A673 (cell line): ENCODE measurements at regions not wholly inside any gene's neighbourhood (a gene's known extent, or its start where the extent isn't known, plus 50 kb on each side); places are given as distances from the start of the nearest gene placed in this dataset.

Experiments
- BruUV-seq: library from RNA; stranded (reverse); fragments of 400-500 nt; replicated peaks from 2 replicates; lab custom pipeline; 2021; lab: Mats Ljungman, UMichigan
- CTCF ChIA-PET: fragments of 300-600 bp; sonication (Branson Sonifier 250); formaldehyde crosslinking; loops from one replicate; lab custom pipeline; 2022; ENCODE audit warnings: antibody characterized with exemption; lab: Charles Lee
- POLR2A ChIA-PET: fragments of 300-600 bp; sonication (Branson Sonifier 250); formaldehyde crosslinking; loops from one replicate; lab custom pipeline; 2022; ENCODE audit warnings: antibody characterized with exemption; ENCODE audit not compliant: low non-redundant PET; lab: Charles Lee
- DNase-seq: peaks from one replicate; pipeline ENCODE4 v3.0.0-alpha.2; 2015; ENCODE audit warnings: low spot score
- H3K27ac ChIP-seq: fragments of 200-600 bp; sonication (generic); 2 replicates; pipeline ENCODE4 v1.5.1; 2016; ENCODE audit warnings: mixed run types, low read depth, mild to moderate bottlenecking, mixed read lengths, antibody characterized with exemption, low read length; ENCODE audit not compliant: poor library complexity, severe bottlenecking
- H3K27me3 ChIP-seq: fragments of 200-600 bp; sonication (generic); replicated peaks from 2 replicates; pipeline ENCODE4 v1.6.1; 2017; ENCODE audit warnings: mixed run types, low read depth, mild to moderate bottlenecking, mixed read lengths, antibody characterized with exemption, low read length; ENCODE audit not compliant: insufficient read depth, poor library complexity
- H3K36me3 ChIP-seq: fragments of 200-600 bp; sonication (generic); 2 replicates; pipeline ENCODE4 v1.6.1; 2016; ENCODE audit warnings: mixed run types, mild to moderate bottlenecking, mixed read lengths, antibody characterized with exemption, low read length; ENCODE audit not compliant: insufficient read depth, poor library complexity, severe bottlenecking
- H3K4me1 ChIP-seq: fragments of 200-600 bp; sonication (generic); 2 replicates; pipeline ENCODE4 v1.6.1; 2017; ENCODE audit warnings: mixed run types, mild to moderate bottlenecking, mixed read lengths, antibody characterized with exemption, low read length; ENCODE audit not compliant: insufficient read depth, poor library complexity, severe bottlenecking
- H3K4me3 ChIP-seq: fragments of 200-600 bp; sonication (generic); 2 replicates; pipeline ENCODE4 v1.5.1; 2016; ENCODE audit warnings: low read depth, mixed run types, mild to moderate bottlenecking, mixed read lengths, low read length; ENCODE audit not compliant: poor library complexity, severe bottlenecking
- H3K9me3 ChIP-seq: fragments of 200-600 bp; sonication (generic); 2 replicates; pipeline ENCODE4 v1.6.1; 2016; ENCODE audit warnings: mixed run types, low read depth, mild to moderate bottlenecking, mixed read lengths, antibody characterized with exemption, low read length; ENCODE audit not compliant: poor library complexity, severe bottlenecking
- EZH2 ChIP-seq: fragments of 200-600 bp; sonication (generic); IDR thresholded peaks from 2 replicates; pipeline ENCODE4 v1.6.1; 2017; ENCODE audit warnings: borderline replicate concordance, low read depth, mild to moderate bottlenecking, mixed read lengths, antibody characterized with exemption, low read length; ENCODE audit not compliant: poor library complexity, severe bottlenecking
- intact Hi-C: fragments of 100-400 bp; cut with micrococcal nuclease; formaldehyde crosslinking; loops from one replicate; pipeline ENCODE4 v1.10.0; 2022; ENCODE audit not compliant: unreplicated experiment
- TF ChIP-seq, protein P1 (sequence below): fragments of 300-800, 200-600 bp; sonication (generic); conservative IDR thresholded peaks from 2 replicates; pipeline ENCODE4 v1.5.1; 2017; ENCODE audit warnings: low read depth, mild to moderate bottlenecking, antibody characterized with exemption, low read length, moderate library complexity, mixed read lengths

DNA sequence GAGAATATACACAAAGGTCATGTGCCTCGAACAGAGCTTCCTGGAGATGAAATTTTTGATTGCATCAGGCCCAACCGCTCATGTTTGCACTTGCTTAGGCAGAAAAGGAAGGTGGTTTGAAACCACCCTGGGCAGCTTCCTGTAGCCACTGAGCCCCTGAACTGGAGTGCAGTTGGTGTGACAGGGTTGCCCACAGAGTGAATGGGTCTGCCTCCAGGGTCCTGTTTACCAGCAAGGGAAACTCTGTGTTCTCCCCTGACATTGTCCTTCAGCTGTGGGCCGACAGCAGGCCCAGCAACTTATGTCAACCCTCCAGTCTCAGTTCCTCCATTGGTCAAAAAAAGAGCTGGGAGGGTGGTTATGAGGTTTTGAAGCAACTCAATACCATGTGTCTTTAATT lies 289.6 kb downstream of the KIF4B start:
- no peaks in the 10 kb centered on the region for H3K27me3 ChIP-seq
- TF ChIP-seq EZH2: no peak
- TF ChIP-seq, protein P1, sequence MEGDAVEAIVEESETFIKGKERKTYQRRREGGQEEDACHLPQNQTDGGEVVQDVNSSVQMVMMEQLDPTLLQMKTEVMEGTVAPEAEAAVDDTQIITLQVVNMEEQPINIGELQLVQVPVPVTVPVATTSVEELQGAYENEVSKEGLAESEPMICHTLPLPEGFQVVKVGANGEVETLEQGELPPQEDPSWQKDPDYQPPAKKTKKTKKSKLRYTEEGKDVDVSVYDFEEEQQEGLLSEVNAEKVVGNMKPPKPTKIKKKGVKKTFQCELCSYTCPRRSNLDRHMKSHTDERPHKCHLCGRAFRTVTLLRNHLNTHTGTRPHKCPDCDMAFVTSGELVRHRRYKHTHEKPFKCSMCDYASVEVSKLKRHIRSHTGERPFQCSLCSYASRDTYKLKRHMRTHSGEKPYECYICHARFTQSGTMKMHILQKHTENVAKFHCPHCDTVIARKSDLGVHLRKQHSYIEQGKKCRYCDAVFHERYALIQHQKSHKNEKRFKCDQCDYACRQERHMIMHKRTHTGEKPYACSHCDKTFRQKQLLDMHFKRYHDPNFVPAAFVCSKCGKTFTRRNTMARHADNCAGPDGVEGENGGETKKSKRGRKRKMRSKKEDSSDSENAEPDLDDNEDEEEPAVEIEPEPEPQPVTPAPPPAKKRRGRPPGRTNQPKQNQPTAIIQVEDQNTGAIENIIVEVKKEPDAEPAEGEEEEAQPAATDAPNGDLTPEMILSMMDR: no peak
- H3K4me3 ChIP-seq: no peak overlapping the region
- no TSS peak for BruUV-seq
- no peak for DNase-seq
- no peaks in the 10 kb centered on the region for H3K36me3 ChIP-seq
- intact Hi-C loops: no loop called here
- no peaks in the 10 kb centered on the region for H3K4me1 ChIP-seq
- ChIA-PET CTCF (no interaction called here), POLR2A (no interaction called here)
- H3K9me3 ChIP-seq: no peaks in the 10 kb centered on the region
- no peak overlapping the region for H3K27ac ChIP-seq

DNA sequence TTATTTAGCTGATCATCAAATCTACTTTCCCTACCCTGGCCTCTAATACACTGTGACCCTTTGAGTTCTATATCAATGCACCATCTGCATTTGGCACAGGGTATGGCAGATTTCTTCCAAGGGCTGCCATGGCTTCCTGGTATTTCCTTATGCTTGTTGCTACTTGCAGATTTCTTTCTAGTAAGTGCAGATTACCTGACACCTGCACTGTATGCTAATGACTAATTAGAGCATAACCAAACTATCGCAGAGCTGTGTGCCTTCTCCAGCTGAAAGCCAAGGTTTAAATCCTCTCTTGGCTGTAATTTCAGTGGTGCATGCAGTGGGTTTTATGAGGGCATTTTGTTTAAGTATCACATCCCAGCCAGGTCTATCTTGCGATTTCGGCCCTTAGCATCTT lies 293.7 kb downstream of the KIF4B start:
- ChIA-PET POLR2A (no interaction called here), CTCF (no interaction called here)
- TF ChIP-seq, protein P1: no peak
- TF ChIP-seq EZH2: no peak
- DNase-seq: no peak
- Histone ChIP-seq H3K36me3 (no peaks in the 10 kb centered on the region), H3K9me3 (no peaks in the 10 kb centered on the region), H3K27ac (no peak overlapping the region), H3K4me1 (no peaks in the 10 kb centered on the region), H3K27me3 (no peaks in the 10 kb centered on the region), H3K4me3 (no peak overlapping the region)
- intact Hi-C loops: no loop called here
- no TSS peak for BruUV-seq

DNA sequence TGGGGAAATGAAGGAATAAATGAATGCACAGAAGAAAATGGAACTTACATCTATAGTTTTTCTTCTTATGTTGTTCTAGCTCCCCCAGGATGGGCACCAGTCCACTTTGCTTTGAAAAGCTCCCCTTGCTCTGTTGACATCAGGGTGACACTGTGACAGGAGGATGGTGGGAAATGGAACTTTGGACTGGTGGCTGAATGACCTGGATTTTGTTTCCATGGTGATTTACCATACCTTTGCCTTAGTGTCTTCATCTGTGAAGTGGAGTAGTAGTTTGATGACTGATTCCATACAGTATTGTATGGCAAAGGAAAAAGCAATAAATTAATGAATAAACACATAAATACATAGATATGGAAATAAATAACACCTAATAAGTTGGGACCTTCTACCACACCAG lies 294.7 kb downstream of the KIF4B start:
- POLR2A ChIA-PET: no interaction called here
- no peaks in the 10 kb centered on the region for H3K36me3 ChIP-seq
- no peaks in the 10 kb centered on the region for H3K4me1 ChIP-seq
- no peaks in the 10 kb centered on the region for H3K9me3 ChIP-seq
- no peak for DNase-seq
- no TSS peak for BruUV-seq
- TF ChIP-seq, protein P1: no peak
- TF ChIP-seq EZH2: no peak
- intact Hi-C loops: no loop called here
- no peak overlapping the region for H3K4me3 ChIP-seq
- H3K27me3 ChIP-seq: no peaks in the 10 kb centered on the region
- CTCF ChIA-PET: no interaction called here
- no peak overlapping the region for H3K27ac ChIP-seq
